DOHH2 (cell line): ENCODE measurements at regions not wholly inside any gene's neighbourhood (a gene's known extent, or its start where the extent isn't known, plus 50 kb on each side); places are given as distances from the start of the nearest gene placed in this dataset.

Experiments
- H3F3A ChIP-seq: fragments of 200-600 bp; sonication (generic), shearing (Covaris generic); 2 replicates; pipeline ENCODE4 v1.6.0; 2016; ENCODE audit warnings: antibody characterized with exemption, mild to moderate bottlenecking; ENCODE audit not compliant: control insufficient read depth, insufficient read depth
- H3K27ac ChIP-seq: fragments of 200-600 bp; sonication (generic); 2 replicates; pipeline ENCODE4 v1.5.1; 2014; ENCODE audit warnings: low read depth, mild to moderate bottlenecking, low read length, moderate library complexity
- H3K27me3 ChIP-seq: fragments of 200-600 bp; sonication (generic); 2 replicates; pipeline ENCODE4 v1.6.1; 2014; ENCODE audit warnings: mild to moderate bottlenecking, low read length, mixed read lengths; ENCODE audit not compliant: control insufficient read depth
- H3K36me3 ChIP-seq: fragments of 200-600 bp; sonication (generic); 2 replicates; pipeline ENCODE4 v1.6.1; 2014; ENCODE audit warnings: mild to moderate bottlenecking, low read length, moderate library complexity, mixed read lengths; ENCODE audit not compliant: control insufficient read depth
- H3K4me1 ChIP-seq: fragments of 200-600 bp; sonication (generic); 2 replicates; pipeline ENCODE4 v1.6.1; 2014; ENCODE audit warnings: mild to moderate bottlenecking, low read length, mixed read lengths; ENCODE audit not compliant: control insufficient read depth
- H3K4me2 ChIP-seq: fragments of 200-600 bp; sonication (generic); 2 replicates; pipeline ENCODE4 v1.6.0; 2014; ENCODE audit warnings: mild to moderate bottlenecking, low read length, moderate library complexity
- H3K4me3 ChIP-seq: fragments of 200-600 bp; sonication (generic); 2 replicates; pipeline ENCODE4 v1.5.1; 2014; ENCODE audit warnings: mild to moderate bottlenecking, low read length, mixed read lengths
- H3K79me2 ChIP-seq: fragments of 200-600 bp; sonication (generic); 2 replicates; pipeline ENCODE4 v1.6.1; 2014; ENCODE audit warnings: mild to moderate bottlenecking, low read length, mixed read lengths; ENCODE audit not compliant: control insufficient read depth
- H3K9me2 ChIP-seq: fragments of 200-600 bp; sonication (generic); replicated peaks from 2 replicates; pipeline ENCODE4 v1.6.1; 2014; ENCODE audit warnings: mild to moderate bottlenecking, low read length, mixed read lengths; ENCODE audit not compliant: control insufficient read depth
- H3K9me3 ChIP-seq: fragments of 200-600 bp; sonication (generic); 2 replicates; pipeline ENCODE4 v1.6.1; 2014; ENCODE audit warnings: antibody characterized with exemption, low read length, mixed read lengths; ENCODE audit not compliant: control insufficient read depth, insufficient read depth
- H4K20me1 ChIP-seq: fragments of 200-600 bp; sonication (generic); 2 replicates; pipeline ENCODE4 v1.6.0; 2014; ENCODE audit warnings: low read depth, mild to moderate bottlenecking, antibody characterized with exemption, low read length, moderate library complexity; ENCODE audit not compliant: control insufficient read depth, insufficient read depth
- EZH2phosphoT487 ChIP-seq: fragments of 200-600 bp; sonication (generic); IDR thresholded peaks from 2 replicates; pipeline ENCODE4 v1.6.1; 2017; ENCODE audit warnings: borderline replicate concordance, mild to moderate bottlenecking, antibody characterized with exemption, low read length, moderate library complexity, mixed read lengths
- TF ChIP-seq, protein P1 (sequence below): fragments of 200-600 bp; sonication (generic); IDR thresholded peaks from one replicate; pipeline ENCODE4 v1.5.1; 2014; ENCODE audit warnings: antibody characterized with exemption, mild to moderate bottlenecking, low read depth, low read length; ENCODE audit not compliant: poor library complexity, severe bottlenecking

- Histone ChIP-seq H3K36me3 (no peaks in the 10 kb centered on the region), H3K27me3 (no peaks in the 10 kb centered on the region), H3K4me3 (no peak overlapping the region), H3F3A (no peaks in the 10 kb centered on the region), H3K27ac (no peak overlapping the region), H3K9me2 (no peaks in the 10 kb centered on the region), H3K4me2 (no peak overlapping the region), H3K9me3 (no peaks in the 10 kb centered on the region), H3K4me1 (no peaks in the 10 kb centered on the region), H4K20me1 (no peaks in the 10 kb centered on the region), H3K79me2 (no peaks in the 10 kb centered on the region)
- TF ChIP-seq, protein P1, sequence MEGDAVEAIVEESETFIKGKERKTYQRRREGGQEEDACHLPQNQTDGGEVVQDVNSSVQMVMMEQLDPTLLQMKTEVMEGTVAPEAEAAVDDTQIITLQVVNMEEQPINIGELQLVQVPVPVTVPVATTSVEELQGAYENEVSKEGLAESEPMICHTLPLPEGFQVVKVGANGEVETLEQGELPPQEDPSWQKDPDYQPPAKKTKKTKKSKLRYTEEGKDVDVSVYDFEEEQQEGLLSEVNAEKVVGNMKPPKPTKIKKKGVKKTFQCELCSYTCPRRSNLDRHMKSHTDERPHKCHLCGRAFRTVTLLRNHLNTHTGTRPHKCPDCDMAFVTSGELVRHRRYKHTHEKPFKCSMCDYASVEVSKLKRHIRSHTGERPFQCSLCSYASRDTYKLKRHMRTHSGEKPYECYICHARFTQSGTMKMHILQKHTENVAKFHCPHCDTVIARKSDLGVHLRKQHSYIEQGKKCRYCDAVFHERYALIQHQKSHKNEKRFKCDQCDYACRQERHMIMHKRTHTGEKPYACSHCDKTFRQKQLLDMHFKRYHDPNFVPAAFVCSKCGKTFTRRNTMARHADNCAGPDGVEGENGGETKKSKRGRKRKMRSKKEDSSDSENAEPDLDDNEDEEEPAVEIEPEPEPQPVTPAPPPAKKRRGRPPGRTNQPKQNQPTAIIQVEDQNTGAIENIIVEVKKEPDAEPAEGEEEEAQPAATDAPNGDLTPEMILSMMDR = no peak
- no peak for TF ChIP-seq EZH2phosphoT487
Measured at GRCh38 chr4:160485071-160485687, 1382.3 kb downstream of the RAPGEF2 start.

DNA sequence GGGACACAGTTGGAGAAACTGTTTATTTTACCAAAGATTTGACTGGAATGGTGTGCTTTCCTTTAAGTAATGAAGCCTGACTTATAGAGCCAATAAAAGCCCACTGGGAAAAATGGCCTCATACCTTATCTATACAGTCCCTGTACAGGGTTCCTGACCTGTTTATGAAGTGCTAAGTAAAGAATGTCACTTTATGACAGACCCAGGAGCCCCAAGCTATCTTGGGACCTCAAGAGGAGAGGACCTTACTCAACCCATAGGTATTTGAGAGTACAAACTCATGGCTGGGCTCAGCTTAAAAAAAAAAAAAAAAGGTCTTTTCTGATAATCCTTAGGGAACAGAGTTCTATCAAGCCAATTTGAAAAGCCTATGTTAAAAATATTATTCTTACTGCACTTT, 1389.3 kb downstream of the RAPGEF2 start:
- Histone ChIP-seq H3K4me1 (no peaks in the 10 kb centered on the region), H3K27me3 (no peaks in the 10 kb centered on the region), H3K27ac (no peak overlapping the region), H3K79me2 (no peaks in the 10 kb centered on the region), H4K20me1 (no peaks in the 10 kb centered on the region), H3F3A (no peaks in the 10 kb centered on the region), H3K9me2 (no peaks in the 10 kb centered on the region), H3K9me3 (no peaks in the 10 kb centered on the region), H3K4me2 (no peak overlapping the region), H3K36me3 (no peaks in the 10 kb centered on the region), H3K4me3 (no peak overlapping the region)
- TF ChIP-seq, protein P1 = no peak
- TF ChIP-seq EZH2phosphoT487 = no peak

GRCh38 chr4:160493206-160493605, 1390.3 kb downstream of the RAPGEF2 start:
- H4K20me1 ChIP-seq = no peaks in the 10 kb centered on the region
- TF ChIP-seq, protein P1 = no peak
- no peak for TF ChIP-seq EZH2phosphoT487
- H3K27ac ChIP-seq = no peak overlapping the region
- no peaks in the 10 kb centered on the region for H3K9me3 ChIP-seq
- H3K27me3 ChIP-seq = no peaks in the 10 kb centered on the region
- no peak overlapping the region for H3K4me2 ChIP-seq
- no peak overlapping the region for H3K4me3 ChIP-seq
- H3F3A ChIP-seq = no peaks in the 10 kb centered on the region
- H3K4me1 ChIP-seq = no peaks in the 10 kb centered on the region
- H3K79me2 ChIP-seq = no peaks in the 10 kb centered on the region
- H3K36me3 ChIP-seq = no peaks in the 10 kb centered on the region
- no peaks in the 10 kb centered on the region for H3K9me2 ChIP-seq
